ENCODE measurements at regions not wholly inside any gene's neighbourhood (a gene's known extent, or its start where the extent isn't known, plus 50 kb on each side); places are given as distances from the start of the nearest gene placed in this dataset.

DNA sequence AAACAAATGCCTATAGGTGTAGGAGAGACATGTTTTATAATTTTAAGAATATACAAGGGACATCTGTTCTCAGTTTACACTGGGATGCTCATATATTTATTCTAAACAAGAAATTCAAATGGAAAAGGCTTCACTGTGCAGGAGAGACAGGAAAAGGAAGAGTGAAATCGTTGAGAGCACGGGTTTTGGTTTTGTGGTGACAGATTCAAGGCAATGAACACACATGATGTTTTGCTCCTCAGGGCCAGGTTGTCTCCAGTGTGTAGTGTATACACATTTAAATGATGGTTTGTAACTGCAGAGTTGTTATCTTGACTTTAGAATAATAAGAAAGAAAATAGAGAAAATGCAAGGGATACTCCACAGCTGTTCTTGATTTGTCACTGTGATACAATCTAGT is 73.7 kb downstream of the S1PR1 start:
- TF ChIP-seq, protein P1, sequence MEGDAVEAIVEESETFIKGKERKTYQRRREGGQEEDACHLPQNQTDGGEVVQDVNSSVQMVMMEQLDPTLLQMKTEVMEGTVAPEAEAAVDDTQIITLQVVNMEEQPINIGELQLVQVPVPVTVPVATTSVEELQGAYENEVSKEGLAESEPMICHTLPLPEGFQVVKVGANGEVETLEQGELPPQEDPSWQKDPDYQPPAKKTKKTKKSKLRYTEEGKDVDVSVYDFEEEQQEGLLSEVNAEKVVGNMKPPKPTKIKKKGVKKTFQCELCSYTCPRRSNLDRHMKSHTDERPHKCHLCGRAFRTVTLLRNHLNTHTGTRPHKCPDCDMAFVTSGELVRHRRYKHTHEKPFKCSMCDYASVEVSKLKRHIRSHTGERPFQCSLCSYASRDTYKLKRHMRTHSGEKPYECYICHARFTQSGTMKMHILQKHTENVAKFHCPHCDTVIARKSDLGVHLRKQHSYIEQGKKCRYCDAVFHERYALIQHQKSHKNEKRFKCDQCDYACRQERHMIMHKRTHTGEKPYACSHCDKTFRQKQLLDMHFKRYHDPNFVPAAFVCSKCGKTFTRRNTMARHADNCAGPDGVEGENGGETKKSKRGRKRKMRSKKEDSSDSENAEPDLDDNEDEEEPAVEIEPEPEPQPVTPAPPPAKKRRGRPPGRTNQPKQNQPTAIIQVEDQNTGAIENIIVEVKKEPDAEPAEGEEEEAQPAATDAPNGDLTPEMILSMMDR (IDR thresholded peaks at IDR 0.05; ENCODE audit: insufficient read depth, missing control alignments), result no peak
- FAIRE-seq (no peak), DNase-seq (ENCODE audit: insufficient read length, low spot score) (no peak)

GRCh38 chr1:101311146-101311920 is 74.5 kb downstream of the S1PR1 start:
- TF ChIP-seq, protein P1 (IDR thresholded peaks at IDR 0.05; ENCODE audit: insufficient read depth, missing control alignments), result no peak
- DNase-seq (ENCODE audit: insufficient read length, low spot score), result no peak
- no peak for FAIRE-seq

DNA sequence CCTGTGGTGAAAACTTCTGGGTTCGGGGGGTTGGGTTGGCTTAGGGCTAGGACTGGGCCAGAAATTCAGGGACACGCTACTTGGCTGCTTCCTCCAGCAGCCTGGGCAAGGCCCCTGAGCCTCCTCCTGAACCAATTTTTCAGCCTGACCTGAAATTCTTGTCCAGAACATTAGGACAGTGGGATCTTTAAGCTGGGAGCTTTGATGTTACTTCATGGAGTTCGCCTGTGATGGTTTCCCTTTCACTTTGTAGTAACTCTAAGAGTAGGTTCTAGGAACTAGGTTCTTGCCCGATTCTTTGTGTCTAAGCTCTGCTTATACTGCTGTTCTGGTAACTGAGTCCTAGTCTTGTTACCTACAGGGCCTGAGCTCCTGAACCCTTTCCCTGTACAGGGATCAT is 75.3 kb downstream of the S1PR1 start:
- TF ChIP-seq, protein P1 (IDR thresholded peaks at IDR 0.05; ENCODE audit: insufficient read depth, missing control alignments), result no peak
- DNase-seq (ENCODE audit: insufficient read length, low spot score) (no peak), FAIRE-seq (no peak)

- FAIRE-seq, result no peak
- TF ChIP-seq, protein P1 (IDR thresholded peaks at IDR 0.05; ENCODE audit: insufficient read depth, missing control alignments), result no peak
- DNase-seq (ENCODE audit: insufficient read length, low spot score), result no peak
Measured at GRCh38 chr1:101313356-101313755, 76.5 kb downstream of the S1PR1 start.

GRCh38 chr1:101314244-101314643 is 77.4 kb downstream of the S1PR1 start:
- DNase-seq (ENCODE audit: insufficient read length, low spot score), result no peak
- TF ChIP-seq, protein P1 (IDR thresholded peaks at IDR 0.05; ENCODE audit: insufficient read depth, missing control alignments), result no peak
- no peak for FAIRE-seq

- FAIRE-seq (no peak), DNase-seq (ENCODE audit: insufficient read length, low spot score) (no peak)
- TF ChIP-seq, protein P1 (IDR thresholded peaks at IDR 0.05; ENCODE audit: insufficient read depth, missing control alignments), result no peak
Measured at GRCh38 chr1:101316256-101316655, 79.4 kb downstream of the S1PR1 start.

- DNase-seq (ENCODE audit: insufficient read length, low spot score) (no peak), FAIRE-seq (no peak)
- TF ChIP-seq, protein P1 (IDR thresholded peaks at IDR 0.05; ENCODE audit: insufficient read depth, missing control alignments), result no peak
Measured at GRCh38 chr1:101316799-101317198, 80.0 kb downstream of the S1PR1 start.

All from D721Med (cell line).